Activated CD8-positive, alpha-beta memory T cell treated with anti-CD3 and anti-CD28 coated beads for 36 hours (primary cell): ENCODE measurements at regions not wholly inside any gene's neighbourhood (a gene's known extent, or its start where the extent isn't known, plus 50 kb on each side); places are given as distances from the start of the nearest gene placed in this dataset.
"Not testable (repeated sequence)": the region's sequence is repeated elsewhere in the genome, so short reads cannot be mapped to it uniquely, and the experiment has no call there.

Experiments
- CTCF ChIA-PET: fragments of 350-600 bp; sonication (Branson Sonifier 250); formaldehyde crosslinking; loops from one replicate; lab custom pipeline; 2021; ENCODE audit warnings: antibody characterized with exemption; lab: Charles Lee
- POLR2A ChIA-PET: fragments of 350-600 bp; sonication (Branson Sonifier 250); formaldehyde crosslinking; loops from one replicate; lab custom pipeline; 2021; ENCODE audit warnings: antibody characterized with exemption; lab: Charles Lee

DNA sequence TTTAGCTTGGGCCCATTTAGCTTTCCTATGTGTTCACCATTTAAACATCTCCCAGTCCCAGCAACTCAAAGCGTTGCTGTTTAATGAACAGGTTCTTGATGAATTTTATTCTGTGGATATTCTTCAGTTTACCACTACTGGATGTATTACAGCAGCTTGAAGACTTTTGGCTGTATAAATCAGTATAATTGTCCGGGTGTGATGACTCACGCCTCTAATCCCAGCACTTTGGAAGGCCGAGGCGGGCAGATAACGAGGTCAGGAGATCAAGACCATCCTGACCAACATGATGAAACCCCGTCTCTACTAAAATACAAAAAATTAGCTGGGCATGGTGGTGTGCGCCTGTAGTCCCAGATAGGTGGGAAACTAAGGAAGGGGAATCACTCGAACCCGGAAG is 1286.7 kb upstream of the EYS start:
- POLR2A ChIA-PET, CTCF ChIA-PET: not testable (repeated sequence)

DNA sequence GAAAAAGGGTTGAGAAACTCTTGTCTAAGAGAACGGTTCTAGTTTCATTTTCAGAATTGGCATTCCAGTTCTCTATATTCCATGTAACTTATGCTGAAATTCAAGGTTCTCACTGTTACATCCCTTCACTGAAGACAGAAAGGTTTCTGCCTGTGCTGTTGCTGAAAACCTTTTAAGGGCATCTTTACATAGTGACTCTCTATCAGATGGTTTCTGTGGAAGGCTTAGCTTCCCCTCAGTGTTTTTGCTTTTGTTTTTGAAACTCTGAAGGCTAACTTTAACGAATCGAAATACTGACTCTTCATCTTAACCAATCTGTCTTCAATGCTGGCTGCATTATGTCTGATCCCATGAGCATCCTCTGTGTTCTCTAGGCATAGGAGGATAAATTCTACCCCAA is 1286.2 kb upstream of the EYS start:
- CTCF ChIA-PET, result no interaction called here

GRCh38 chr6:66992660-66993059 is 1285.6 kb upstream of the EYS start:
- CTCF ChIA-PET, result no interaction called here
- POLR2A ChIA-PET, result no interaction called here

More for the DNA sequence above, 1286.2 kb upstream of the EYS start:
- POLR2A ChIA-PET, result no interaction called here

GRCh38 chr6:66986940-66987339 is 1279.9 kb upstream of the EYS start:
- ChIA-PET CTCF (interaction anchor here (0.7 kb wide), 1 partner anchor 734 kb away, joined by 3 read pairs; no protein-coding TSS in a partner anchor), POLR2A (no interaction called here)

GRCh38 chr6:66985816-66986215 is 1278.8 kb upstream of the EYS start:
- ChIA-PET CTCF (no interaction called here), POLR2A (no interaction called here)

DNA sequence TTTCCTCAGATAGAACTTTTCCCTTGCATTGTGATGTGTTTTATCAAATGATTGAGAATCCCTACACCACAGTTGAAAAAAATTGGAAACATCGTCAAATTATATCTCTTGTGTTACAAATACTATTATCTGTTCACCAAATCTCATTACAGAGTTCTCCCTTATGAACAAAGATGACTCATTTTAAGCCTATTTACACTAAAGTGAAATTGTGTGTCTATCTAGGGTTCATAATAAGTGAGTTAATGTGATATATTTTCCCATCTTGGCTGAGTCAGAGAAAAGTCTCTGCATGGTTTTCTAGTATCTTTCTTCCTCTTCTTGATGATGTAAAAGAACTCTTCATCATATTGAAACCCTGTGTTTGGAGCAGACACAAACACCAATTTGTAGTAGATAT is 1263.3 kb upstream of the EYS start:
- POLR2A ChIA-PET, result no interaction called here
- CTCF ChIA-PET, result no interaction called here

DNA sequence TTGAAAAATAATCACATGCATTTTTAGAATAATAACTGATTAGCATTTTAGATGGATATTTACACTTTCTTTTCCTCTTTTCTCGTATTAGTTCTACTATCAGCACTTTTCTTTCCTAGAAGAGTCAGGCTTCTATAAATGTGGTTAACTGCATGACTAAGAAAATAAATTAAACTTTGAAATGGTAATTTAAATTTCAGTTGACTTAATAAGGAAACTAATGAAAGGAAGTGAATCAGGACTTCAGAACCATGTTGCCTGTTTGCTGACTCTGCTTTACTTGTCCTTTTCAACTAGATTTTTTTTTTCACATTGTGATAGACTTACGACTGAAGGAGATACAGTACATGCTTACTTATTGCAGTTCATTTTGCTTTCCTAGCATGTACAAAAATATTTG is 1258.2 kb upstream of the EYS start:
- CTCF ChIA-PET, result no interaction called here
- POLR2A ChIA-PET, result no interaction called here

DNA sequence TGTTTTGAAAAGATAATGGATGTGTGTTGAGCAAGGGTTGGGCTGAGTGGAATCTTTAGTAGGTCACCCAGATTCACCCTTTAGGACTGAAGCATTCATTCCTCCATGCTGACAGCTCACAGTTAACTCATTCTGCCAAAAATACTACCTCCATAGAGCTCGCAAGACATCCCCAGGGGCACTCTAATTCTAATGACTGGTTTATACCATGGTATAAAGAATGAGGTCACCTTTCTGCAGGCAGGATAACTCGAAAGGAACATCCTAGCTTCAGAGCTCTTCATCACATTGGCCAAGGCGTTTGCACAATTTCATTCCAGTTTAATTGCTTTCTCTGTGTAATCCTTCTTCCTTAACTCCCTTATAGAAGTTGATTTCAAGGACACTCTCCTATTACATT is 1257.2 kb upstream of the EYS start:
- ChIA-PET CTCF (no interaction called here), POLR2A (no interaction called here)

- ChIA-PET CTCF (no interaction called here), POLR2A (no interaction called here)
These were observed 1255.1 kb upstream of the EYS start for GRCh38 chr6:66962082-66962481.

DNA sequence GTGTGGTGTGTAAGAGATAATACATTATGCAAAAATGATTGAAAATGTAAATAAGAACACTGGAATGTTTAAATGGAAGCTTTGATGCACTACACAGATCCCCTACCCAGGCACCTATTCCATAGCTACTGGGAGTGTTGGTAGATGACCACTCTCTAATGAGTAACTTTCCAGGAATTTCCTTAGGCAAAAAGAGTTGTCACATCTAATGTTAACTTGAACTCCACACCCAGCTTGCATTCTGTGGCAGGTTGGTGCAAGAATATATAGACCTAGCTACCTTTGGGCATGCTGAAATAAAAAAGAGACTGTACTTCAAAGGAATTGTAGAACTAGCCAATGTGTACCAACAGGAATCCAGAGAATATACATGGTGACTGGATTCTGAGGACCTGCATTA is 1254.2 kb upstream of the EYS start:
- ChIA-PET CTCF (no interaction called here), POLR2A (no interaction called here)

GRCh38 chr6:66949191-66949661 is 1242.2 kb upstream of the EYS start:
- ChIA-PET POLR2A (no interaction called here), CTCF (no interaction called here)

- CTCF ChIA-PET, result no interaction called here
These were observed 1241.1 kb upstream of the EYS start for GRCh38 chr6:66948106-66948505.

DNA sequence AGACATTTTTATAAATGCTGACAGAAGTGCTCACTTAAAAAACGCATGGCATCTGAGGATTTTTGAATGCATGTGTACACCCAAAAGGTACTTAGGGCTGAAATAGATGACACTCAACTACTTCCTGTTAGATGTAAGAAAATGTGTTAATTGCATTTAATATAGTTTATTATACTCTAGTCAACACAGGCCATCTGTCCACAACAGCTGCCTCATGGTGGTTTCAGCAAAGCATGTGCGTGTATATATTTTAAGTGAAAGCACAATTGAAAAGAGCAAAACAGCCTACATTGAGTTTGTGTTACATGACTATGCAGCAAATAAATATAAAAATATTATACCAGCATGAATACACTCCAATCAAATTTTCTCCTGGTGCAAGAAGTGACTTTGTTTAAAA is 1233.0 kb upstream of the EYS start:
- POLR2A ChIA-PET, result no interaction called here

More at GRCh38 chr6:66948106-66948505, 1241.1 kb upstream of the EYS start:
- POLR2A ChIA-PET, result no interaction called here

GRCh38 chr6:66937180-66937579 is 1230.2 kb upstream of the EYS start:
- CTCF ChIA-PET, result no interaction called here

More for the DNA sequence above, 1233.0 kb upstream of the EYS start:
- CTCF ChIA-PET, result no interaction called here

GRCh38 chr6:66935612-66936011 is 1228.6 kb upstream of the EYS start:
- CTCF ChIA-PET, result no interaction called here
- POLR2A ChIA-PET, result no interaction called here

More at GRCh38 chr6:66937180-66937579, 1230.2 kb upstream of the EYS start:
- POLR2A ChIA-PET, result no interaction called here

GRCh38 chr6:66931787-66932186 is 1224.8 kb upstream of the EYS start:
- CTCF ChIA-PET, result no interaction called here
- POLR2A ChIA-PET, result no interaction called here

DNA sequence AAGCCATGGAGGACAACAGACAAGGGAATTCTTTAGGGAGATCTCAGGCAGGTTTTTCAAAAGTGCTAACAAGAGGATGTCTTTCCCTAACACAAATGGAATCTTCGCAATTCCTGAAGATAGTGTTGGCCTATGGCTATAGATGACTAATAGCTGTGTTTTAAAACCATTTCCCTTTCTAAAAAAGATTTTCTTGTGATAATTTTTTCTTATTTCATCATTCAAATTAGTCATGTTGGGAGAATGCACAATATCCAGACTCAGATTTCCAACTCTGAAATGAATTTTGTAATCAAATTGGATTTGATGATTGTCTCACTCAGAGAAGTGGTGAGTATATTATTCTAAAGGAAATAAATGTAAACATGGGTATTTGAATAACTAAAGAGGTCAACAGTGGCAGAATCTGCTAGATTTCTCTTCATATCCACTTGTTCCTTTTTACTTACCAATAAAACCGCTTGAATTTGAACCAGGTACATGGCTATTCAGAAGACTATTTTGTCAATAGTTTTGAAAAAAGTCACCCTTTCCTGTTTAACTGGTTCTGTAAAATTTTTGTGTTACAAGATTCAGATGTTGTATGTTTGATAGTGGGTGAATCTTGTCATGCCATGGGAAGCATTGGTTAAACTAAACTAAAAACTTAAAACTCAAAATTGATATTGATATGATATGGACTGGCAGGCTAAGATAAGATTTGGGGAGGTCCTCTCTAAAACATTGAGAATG is 1223.7 kb upstream of the EYS start:
- CTCF ChIA-PET, result no interaction called here
- POLR2A ChIA-PET, result no interaction called here

- CTCF ChIA-PET, result interaction anchor here (0.7 kb wide), 1 partner anchor 498 kb away, joined by 3 read pairs; no protein-coding TSS in a partner anchor
These were observed 1219.0 kb upstream of the EYS start for GRCh38 chr6:66926060-66926459.

GRCh38 chr6:66913657-66914056 is 1206.6 kb upstream of the EYS start:
- ChIA-PET POLR2A (no interaction called here), CTCF (no interaction called here)

More at GRCh38 chr6:66926060-66926459, 1219.0 kb upstream of the EYS start:
- POLR2A ChIA-PET, result no interaction called here

- CTCF ChIA-PET, result no interaction called here
- POLR2A ChIA-PET, result no interaction called here
These were observed 1195.4 kb upstream of the EYS start for GRCh38 chr6:66902457-66902856.
